AG08396 (cell line): ENCODE measurements at regions not wholly inside any gene's neighbourhood (a gene's known extent, or its start where the extent isn't known, plus 50 kb on each side); places are given as distances from the start of the nearest gene placed in this dataset.

Experiments used
- DNase-seq: peaks from one replicate; pipeline ENCODE4 v3.0.0; 2012; ENCODE audit warnings: low spot score, mixed read lengths

- DNase-seq, result no peak
These were observed 84.1 kb upstream of the PLPP4 start for GRCh38 chr10:120372917-120373316.

- DNase-seq, result no peak
These were observed 81.4 kb upstream of the PLPP4 start for GRCh38 chr10:120375666-120376065.

DNA sequence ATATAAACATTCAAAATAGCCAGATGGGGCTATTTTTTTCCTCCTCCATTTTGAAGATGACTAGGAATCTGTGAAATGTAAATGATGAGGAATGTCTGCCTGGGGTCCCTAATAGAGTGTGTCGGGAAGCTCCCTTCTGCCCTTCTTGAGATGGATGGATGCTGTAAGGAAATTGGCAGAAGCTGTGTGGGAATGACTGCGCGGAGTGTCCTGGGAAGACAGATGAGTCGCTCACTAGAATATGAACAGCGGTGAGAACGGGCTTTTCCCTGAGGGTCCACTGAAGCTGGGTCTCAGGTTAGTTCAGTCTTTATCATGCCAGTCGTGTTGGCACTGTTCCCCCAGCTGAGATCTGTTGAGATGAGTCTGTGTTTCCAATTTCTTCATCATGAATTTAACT lies 75.1 kb upstream of the PLPP4 start:
- no peak for DNase-seq

GRCh38 chr10:120382360-120382759 lies 74.7 kb upstream of the PLPP4 start:
- DNase-seq, result no peak

- DNase-seq, result no peak
These were observed 71.0 kb upstream of the PLPP4 start for GRCh38 chr10:120385992-120386391.

DNA sequence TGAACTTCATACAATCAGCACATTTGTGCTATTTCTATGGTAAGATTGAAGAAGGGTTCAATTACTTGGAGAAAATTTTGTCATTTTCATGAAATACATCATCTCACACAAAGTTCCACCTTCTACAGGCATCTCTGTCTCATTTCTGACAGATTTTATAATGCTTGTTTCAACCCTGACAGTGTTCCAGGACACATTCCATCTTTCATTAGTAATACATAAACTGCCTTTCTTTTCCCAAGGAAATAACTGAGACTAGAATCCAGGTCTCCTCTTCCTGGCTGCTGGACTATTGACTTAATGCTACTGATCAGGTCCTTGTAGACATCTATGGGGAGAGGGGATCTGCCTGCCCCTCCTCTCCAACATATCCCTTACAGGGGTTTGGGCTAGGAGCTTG lies 70.1 kb upstream of the PLPP4 start:
- no peak for DNase-seq

DNA sequence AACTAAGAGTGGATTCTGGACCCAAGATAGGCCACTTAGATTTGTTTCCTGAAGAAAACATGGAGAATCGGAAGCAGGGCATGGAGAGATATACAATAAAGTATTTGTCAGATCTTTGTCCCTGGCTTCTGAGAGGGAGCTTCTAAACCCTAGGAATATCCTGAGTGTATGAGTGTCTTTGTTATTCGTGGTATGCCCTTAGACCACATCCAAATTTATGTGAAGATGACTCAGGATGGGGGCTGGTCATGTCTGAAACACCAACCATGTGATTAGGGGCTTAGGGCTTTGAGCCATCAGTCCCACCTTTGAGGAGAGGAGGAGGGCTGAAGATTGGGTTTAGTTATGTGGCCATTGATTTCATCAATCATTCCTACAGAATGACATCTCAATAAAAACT lies 69.7 kb upstream of the PLPP4 start:
- DNase-seq, result peak; percentile 44

DNA sequence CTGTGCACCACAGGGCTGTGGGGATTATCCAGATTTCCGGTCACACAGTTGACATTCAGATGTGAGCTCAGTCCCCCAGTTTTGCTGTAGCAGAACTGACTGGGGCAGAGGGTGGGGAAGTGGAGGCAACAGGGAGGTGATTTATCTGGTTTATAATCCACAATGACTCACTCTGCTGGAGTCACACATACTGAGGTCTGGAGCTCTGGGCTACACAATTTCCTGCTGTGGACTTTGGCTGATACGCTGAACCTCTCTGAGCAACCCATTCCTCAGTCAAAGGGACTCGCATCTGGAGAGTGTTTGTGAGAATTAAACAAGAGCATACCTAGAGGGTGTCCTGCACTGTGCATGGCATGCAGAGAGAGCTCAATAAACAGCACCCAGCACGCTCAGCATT lies 64.8 kb upstream of the PLPP4 start:
- DNase-seq, result no peak

DNA sequence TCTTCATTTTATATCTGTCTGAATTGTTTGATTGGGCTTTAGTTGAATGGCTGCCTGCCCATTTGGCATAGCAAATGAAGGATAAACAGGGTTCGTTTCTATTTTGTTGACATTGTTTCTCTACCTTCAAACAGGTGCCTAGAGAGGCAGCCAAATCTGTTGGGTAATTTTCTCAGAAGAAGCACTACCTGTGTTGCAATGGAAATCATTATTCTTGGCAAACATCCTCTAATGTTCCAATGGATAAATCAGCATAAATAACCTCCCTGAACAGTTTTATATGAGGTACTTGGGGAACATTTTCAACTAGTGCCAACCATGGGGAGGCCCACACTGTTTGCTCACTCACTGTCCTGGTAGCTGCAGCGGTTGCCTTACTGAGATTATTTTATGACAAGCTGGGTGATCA lies 64.4 kb upstream of the PLPP4 start:
- DNase-seq, result no peak

DNA sequence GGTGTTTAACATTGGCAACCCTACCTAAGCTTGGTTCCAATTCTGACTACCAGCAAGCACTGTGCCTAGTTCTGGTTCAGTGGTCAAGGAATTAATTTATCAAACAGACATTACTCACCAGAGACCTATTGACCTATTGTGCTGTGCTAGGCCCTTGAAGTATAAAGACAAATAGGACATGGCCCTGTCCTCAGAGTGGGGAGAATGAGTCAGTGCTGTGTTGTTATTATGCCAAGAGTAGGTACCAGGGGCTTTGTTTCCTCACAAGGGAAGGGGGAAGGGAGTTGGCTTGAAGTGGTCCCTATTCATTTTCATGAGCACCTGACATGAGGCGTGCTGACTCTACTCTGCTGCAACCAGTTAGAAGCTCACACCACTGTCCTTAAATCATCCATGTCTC lies 62.6 kb upstream of the PLPP4 start:
- DNase-seq, result no peak

DNA sequence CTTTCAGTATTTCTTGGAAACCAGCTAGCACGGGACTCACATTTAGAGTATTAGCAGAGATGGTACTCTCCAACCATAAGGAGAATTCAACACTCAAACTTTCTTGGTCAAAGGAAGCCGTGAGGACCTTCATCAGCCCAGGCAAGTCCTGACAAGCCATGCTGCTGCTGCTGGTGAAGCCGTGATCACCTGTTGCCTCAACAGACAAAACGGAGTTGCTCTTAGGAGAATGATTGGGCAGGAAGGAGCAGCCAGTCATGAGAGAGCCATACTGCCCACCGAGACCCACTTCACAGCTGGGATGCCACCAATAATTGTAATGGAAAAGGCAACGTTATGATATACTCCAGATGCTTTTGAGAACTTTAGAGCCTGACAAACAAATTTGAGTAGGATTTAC lies 60.8 kb upstream of the PLPP4 start:
- DNase-seq, result no peak

- DNase-seq, result no peak
These were observed 58.8 kb upstream of the PLPP4 start for GRCh38 chr10:120398180-120398579.

DNA sequence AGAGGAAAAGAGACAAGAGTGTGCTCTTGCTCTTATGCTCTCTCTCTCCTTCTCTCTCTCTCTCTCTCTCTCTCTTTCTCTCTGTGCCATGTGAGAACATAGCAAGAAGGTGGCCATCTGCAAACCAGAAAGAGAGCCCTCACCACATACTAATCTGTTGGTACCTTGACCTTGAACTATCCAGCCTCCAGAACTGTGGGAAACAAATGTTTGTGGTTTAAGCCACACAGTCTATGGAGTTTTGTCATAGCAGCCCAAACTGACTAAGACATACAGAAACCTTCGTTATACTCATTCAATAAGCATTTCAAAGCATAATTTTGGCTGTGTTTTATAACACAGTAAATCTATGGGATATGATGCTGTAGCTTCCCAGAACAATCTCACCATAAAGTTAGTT lies 56.4 kb upstream of the PLPP4 start:
- DNase-seq, result no peak

DNA sequence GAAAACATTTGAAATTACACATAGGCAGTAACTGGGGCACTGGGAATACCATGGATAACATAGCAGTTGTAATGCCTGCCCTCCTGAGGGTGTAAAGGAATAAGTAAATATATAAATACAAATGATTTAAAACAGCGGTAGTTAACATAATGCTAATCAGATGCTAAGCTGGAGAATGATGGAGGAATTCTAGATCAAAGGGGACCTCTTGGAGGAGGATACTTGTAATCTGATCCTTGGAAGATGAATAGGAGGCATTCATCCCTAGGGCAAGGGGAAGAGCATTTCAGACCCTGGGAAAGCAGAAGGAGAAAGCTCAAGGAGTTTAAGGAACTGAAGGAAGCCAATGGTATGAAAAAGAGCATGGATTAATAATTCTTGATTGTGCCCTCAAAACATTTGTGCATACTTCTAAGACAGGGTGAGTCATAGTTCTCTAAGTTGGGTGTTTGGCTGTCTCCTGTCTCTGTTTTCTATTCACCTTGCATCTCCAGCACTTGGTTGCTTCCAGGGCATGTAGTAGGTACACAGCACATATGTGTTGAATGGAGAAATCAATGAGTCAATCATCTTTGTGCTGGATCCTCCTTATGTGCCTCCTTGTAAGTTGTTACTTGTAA lies 54.8 kb upstream of the PLPP4 start:
- no peak for DNase-seq

- no peak for DNase-seq
These were observed 53.9 kb upstream of the PLPP4 start for GRCh38 chr10:120403109-120403508.

GRCh38 chr10:120406376-120406775 lies 50.7 kb upstream of the PLPP4 start:
- DNase-seq, result no peak
